HG03520 (cell line): ENCODE measurements at regions not wholly inside any gene's neighbourhood (a gene's known extent, or its start where the extent isn't known, plus 50 kb on each side); places are given as distances from the start of the nearest gene placed in this dataset.

Source experiments
- ATAC-seq: cut with Tn5 transposase; IDR thresholded peaks from one replicate; pipeline ENCODE4 v1.9.1; 2021; ENCODE audit warnings: mild to moderate bottlenecking, moderate library complexity; ENCODE audit not compliant: unreplicated experiment

- no peak for ATAC-seq
These were observed 67.7 kb upstream of the GCM1 start for GRCh38 chr6:53216301-53216700.

GRCh38 chr6:53214172-53214571 is 65.5 kb upstream of the GCM1 start:
- ATAC-seq = no peak

- ATAC-seq = no peak
These were observed 62.2 kb upstream of the GCM1 start for GRCh38 chr6:53210811-53211210.

GRCh38 chr6:53209681-53210080 is 61.0 kb upstream of the GCM1 start:
- ATAC-seq = no peak

- ATAC-seq = no peak
These were observed 57.1 kb upstream of the GCM1 start for GRCh38 chr6:53205778-53206177.

- no peak for ATAC-seq
These were observed 54.8 kb upstream of the GCM1 start for GRCh38 chr6:53203483-53203882.

GRCh38 chr6:53202052-53202451 is 53.4 kb upstream of the GCM1 start:
- no peak for ATAC-seq

GRCh38 chr6:53201270-53201669 is 52.6 kb upstream of the GCM1 start:
- no peak for ATAC-seq

- ATAC-seq = no peak
These were observed 51.1 kb upstream of the GCM1 start for GRCh38 chr6:53199765-53200164.

GRCh38 chr6:53199156-53199555 is 50.5 kb upstream of the GCM1 start:
- peak; percentile 95 for ATAC-seq
